GM19239 (cell line): ENCODE measurements at regions not wholly inside any gene's neighbourhood (a gene's known extent, or its start where the extent isn't known, plus 50 kb on each side); places are given as distances from the start of the nearest gene placed in this dataset.

ENCODE experiments used
- DNase-seq: peaks from one replicate; pipeline ENCODE4 v3.0.0; 2011; ENCODE audit warnings: low spot score; ENCODE audit not compliant: insufficient read length
- FAIRE-seq: peaks from 2 replicates; lab custom pipeline; 2011; peaks lifted over from hg19 to GRCh38; lab: Jason Lieb, UNC

DNA sequence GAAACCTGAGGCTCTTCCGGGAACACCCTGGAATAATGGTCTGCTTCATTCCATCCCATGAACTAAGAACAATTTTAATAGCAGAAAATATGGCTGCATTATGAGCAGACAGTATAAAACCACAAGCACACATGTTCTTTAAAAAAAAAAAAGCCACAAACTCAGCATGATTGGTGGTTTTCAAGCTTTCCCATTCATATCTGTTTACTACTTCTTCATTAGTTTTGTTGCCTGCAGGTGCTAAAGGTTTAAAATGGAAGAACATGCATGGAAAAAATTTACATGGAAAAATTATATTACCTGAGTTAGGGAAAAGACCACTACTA, 137.9 kb upstream of the HES1 start:
- no peak for DNase-seq
- FAIRE-seq = no peak

DNA sequence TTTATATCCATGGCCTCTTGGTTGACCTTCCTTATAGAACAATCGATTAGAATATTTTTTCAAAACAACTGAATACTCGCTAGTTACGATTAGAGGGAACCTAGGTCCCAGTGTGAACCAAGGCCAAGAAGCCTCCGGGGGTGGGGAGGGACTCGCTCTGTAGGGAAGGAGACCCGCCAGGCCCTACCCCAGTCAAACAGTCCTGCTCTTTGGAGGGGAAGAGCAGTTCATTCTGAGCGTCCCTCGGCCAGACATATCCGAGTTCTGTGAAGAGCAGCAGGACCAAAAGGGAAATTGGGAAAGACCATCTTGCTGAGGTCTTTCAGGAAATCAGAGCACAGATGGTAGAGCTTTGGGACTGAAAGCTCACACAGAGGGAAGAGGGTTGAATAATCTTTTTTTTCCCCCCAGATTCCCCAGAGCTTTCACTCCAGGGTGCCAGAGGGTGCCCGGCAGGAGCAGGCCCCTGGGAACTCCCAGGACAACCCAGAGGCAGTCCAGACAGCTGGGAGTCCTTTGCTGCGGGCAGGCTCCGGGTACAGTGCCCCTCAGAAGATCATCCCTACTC, 137.2 kb upstream of the HES1 start:
- DNase-seq (no peak), FAIRE-seq (no peak)

DNA sequence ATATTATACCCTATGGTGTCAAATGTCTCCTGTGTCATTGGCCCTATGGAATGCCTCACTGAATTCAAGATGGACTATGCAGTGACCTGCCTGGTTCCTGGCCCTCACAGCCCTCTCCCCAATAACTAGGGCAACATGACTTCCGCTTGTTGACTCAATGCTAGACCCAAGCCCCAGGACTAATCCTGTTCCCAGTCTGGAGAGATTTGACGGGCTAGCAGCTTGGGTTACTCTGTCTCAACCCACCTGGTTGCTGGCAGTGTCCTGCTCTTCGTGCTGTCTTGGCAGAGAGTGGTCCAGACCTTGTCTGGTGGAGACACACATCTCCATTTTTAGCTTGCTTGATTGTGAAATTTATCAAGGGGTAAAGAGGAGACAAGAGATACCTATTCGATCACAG, 135.8 kb upstream of the HES1 start:
- DNase-seq = no peak
- no peak for FAIRE-seq

DNA sequence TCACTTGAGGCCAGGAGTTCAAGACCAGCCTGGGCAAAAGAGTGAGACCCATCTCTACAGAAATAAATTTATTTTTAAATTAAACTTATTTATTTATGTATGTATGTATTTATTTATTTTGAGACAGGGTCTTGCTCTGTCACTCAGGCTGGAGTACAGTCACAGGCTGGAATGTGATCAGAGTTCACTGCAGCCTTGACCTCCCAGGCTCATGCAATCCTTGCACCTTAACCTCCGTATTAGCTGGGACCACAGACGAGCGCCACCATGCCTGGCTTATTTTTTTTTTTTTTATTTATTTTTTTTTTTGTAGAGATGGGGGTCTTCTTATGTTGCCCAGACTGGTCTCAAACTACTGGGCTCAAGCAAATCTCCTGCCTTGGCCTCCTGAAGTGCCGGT, 135.2 kb upstream of the HES1 start:
- DNase-seq = no peak
- no peak for FAIRE-seq

DNA sequence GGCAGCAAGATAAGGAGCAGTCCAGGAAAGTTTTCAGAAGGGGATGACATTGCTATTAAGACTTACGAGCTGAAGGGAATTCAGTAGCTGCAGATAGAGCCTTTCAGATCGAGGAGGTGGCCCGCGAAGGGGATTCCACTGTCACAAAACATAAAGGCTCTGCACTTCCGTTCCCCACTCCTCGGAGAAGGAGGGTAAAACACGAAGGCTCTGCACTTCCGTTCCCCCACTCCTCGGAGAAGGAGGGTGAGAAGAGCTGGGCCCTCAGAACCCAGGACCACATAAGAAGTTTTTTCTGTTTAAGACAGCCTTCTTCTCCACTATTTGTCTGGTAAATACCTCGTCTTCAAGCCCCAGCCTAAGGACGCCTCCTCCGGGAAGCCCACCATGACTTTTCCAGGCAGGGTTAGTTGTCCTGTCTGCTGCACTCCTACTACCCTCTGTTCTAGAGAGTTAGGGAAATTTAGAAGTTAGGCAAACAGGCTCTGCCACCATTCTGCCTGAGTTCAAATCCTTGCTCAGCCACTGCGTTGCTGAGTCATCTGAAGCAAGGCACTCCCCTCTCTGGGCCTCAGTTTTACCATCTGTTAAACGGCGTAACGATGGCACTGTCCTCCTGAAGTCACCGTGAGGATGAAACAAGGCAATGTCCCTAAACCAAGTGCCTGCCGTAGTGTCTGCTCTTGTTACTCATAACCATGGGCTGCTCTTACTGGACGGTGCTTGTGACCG, 134.1 kb upstream of the HES1 start:
- FAIRE-seq (no peak), DNase-seq (no peak)

DNA sequence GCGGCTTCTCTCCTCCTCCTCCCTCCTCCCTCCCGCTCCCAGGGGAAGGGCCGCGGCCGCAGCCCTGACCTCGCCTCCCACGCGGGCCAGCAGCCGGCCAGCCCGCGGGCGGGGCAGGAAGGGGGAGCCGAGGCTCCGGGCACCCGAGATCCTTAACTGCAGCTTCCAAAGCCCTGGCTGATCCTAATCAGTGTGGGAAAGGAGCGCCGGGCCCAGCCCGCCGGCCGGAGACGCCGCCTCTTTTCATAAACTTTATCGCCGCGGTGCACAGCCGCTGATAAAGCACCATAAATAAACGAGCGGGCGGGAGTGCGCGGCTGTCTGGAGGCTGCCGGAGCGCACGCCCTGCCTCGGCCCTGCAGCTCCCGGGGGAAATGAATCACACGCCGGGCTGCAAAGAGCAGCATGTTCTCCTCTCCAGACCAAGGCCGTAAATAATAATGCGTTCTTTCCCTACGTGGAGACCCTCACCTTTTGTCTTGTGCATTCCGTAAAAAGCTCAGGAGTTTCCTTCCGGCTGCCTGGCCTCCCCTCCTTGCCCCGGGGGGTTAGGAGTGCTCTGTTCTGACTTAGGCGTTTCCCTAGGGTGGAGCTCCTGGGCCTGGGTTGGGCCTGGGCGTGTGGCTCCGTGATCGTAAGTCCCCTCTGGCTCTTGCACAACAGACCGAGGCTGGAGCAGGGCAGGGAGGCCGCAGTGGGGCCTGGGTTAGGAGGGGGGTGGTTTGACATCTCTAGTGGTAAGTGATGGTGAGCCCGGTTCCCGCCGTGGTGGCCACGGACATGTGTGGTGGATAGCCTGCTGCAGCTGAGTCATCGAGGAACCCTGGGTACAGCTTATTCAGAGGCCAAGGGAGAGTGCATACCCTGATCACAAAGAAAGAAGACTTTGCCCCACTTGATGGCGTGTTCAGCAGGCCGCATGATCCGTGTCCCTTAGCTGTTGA, 132.6 kb upstream of the HES1 start:
- FAIRE-seq = peak; percentile 42
- DNase-seq = peak; percentile 47

DNA sequence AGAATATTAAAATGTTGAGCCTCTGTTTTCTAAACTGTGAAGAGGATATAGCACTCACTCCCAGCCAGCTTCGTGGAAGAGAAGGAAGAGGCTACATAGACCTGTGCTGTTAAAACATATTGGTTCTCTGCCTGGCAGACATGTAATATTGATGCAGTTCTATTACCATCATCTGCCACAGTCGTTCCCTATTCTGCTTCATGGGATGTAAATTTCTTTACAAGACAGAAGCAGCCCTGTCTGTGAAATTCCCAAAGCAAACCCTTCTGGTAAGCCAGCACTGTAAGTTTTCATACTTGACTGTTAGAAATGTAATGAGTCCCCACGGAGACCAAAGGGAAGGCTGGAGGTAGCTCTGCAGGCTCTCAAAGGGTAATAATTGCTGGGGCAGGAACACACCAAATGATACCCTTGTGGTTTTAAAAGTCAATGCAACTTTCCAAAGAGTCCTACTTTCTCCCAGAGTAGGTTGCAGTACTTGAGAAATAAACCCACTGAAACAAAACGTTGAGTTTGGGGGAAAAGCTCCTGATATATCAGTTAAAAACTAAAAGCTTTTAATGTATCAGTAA, 129.9 kb upstream of the HES1 start:
- FAIRE-seq = no peak
- no peak for DNase-seq

DNA sequence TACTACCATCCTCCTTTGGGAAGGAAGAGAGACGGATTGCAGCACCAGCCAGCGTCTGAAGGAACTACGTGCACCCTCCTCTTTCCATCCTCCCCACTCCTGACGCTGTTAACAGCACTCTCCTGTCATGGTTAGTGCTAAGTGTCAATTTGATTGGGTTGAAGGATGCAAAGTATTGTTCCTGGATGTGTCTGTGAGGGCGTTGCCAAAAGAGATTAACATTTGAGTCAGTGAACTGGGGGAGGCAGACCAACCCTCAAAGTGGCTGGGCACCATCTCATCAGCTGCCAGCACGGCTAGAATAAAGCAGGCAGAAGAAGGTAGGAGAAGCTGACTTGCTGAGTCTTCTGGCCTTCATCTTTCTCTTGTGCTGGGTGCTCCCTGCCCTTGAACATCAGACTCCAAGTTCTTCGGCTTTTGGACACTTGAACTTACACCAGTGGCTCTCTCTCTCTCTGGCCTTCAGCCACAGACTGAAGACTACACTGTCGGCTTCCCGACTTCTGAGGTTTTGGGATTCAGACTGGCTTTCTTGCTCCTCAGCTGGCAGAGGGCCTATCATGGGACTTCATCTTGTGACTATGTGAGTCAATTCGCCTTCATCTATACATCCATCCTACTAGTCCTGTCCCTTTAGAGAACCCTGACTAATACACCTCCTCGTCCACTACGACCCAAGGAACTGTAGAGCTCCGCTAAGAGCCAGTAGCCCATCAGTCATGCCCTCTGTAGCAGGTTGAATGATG, 128.2 kb upstream of the HES1 start:
- DNase-seq = no peak
- FAIRE-seq = no peak

DNA sequence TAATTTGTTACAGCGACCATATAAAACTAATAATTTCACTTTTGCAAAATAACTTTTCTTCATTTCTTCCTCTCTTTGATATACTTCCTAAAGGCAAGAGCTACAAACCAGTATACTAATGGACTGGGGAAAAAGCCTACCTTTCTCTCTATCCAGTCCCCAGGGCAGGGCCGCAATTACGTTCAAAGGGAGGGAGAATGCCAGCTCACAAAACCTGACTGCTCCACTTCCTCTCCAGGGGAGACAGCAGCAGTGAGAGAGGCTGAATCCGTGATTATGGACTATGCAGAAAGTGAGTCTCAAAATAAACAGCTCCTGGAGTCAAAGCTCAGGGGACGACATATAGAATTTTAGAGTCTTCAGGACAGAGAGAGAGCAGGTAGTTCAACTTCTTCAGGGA, 126.9 kb upstream of the HES1 start:
- DNase-seq (no peak), FAIRE-seq (no peak)

DNA sequence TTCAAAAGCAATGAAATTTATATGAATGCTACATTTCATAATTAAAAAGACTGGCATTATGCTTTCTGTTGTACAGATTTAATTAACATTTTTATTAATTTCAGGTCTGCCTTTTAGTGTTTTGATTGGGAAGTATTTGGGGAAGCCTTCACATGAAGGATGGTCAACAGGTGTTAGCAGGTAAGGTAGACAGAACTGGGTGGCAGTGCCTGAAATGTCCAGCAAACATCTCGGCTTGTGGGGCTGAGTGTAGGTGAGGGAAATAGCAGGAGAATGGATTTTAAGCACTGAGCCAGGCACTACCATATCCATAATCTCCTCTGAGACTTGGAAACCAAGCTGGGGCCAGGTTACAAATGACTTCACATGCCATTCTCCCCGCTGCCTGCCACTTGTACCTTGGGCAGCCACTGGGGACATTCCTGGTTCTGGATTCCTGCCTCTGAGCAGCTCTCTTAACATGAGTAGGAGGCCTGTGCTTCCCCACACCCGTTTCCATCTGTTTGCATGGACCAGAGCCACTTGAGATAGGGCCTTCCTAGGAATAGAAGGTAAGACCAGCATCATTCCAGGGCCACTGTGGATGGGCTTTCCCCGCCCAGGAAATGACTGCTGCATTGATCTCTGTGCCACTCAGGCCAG, 125.9 kb upstream of the HES1 start:
- FAIRE-seq = no peak
- no peak for DNase-seq

DNA sequence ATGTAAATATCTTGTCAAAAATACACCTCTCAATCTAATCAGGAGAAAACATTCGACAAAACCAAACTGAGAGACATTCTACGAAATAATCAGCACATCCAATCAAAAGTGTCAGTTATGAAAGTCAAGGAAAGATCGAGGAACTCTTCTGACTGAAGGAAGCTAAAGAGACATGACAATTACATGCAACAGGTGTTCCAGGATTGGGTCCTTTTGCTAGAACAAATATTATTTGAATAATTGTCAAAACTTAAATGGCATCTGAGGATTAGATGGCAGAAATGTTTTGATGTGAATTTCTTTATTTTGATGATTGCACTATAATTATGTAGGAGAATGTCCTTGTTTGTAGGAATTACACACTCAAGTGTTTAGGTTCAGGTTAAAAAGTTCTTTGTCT, 124.1 kb upstream of the HES1 start:
- DNase-seq (no peak), FAIRE-seq (no peak)

DNA sequence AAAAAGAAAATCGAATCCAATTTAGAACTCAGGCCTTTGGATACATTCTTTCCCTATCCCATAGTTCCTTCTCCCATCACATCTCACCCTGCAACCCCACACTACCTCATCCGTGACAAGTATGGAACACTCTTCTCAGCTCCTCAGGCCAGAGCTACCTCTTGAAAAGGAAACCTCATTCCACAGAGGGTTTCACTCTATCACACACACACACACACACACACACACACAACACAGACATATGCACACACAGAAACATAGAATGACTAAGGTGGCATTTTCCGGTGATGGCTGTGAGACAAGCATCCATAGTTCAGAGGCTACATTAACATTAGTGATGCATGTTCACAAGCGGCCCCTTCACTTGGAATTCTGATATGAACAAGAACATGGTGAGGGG, 122.0 kb upstream of the HES1 start:
- no peak for FAIRE-seq
- no peak for DNase-seq

DNA sequence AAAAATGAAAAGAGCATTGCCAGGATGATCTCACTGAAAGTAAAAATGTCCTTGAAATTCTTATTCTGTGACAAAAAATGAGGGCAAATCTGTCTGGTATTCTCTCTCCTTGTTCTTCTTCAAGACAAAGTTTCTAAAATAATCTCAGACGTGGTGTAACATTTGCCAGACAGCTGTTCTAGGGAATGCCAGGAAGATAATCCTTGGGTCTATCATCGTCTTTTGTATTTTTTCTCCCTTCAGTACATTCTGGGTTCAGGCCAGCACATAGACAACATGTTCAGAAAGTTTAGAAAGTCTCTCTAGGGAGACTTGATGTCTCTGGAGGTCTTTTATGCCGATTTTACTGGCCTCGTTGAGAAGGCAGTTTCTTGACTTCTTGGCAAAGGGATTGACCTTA, 121.2 kb upstream of the HES1 start:
- DNase-seq (no peak), FAIRE-seq (no peak)

DNA sequence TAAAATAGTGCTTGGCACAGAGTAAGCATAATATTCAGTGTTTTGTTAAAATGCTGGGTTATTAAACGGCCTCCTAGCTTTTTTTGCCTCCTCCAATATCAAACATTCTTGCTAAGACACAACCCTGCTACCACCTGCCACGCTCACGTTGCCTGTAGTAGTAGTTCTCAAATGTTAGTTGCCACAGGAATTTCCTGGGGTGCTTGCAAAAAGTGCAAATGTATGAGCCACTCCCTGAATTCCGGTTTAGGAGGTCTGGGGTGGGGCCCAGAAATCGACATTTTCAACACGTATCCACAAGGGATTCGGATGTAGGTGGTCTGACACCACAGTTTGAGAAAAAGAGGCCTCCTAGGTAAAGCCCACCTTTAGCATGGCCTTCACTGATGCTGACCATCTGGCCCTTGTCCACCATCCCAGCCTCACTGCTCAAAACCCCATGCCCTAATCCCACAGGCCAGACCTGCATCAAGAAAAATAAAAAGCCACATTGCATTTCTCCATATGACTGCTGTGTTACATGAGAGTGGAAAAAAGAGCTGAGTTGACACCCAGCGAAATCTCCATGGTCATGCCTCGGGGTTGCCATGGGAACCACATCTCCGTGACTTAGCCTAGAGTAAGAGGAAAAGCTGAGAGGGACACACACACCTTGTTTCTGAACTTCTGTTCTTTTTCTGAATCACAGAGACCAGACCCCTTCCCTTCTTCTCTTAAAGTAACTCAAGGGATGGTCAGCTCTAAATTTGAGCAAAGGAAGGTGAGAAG, 116.4 kb upstream of the HES1 start:
- no peak for FAIRE-seq
- no peak for DNase-seq

DNA sequence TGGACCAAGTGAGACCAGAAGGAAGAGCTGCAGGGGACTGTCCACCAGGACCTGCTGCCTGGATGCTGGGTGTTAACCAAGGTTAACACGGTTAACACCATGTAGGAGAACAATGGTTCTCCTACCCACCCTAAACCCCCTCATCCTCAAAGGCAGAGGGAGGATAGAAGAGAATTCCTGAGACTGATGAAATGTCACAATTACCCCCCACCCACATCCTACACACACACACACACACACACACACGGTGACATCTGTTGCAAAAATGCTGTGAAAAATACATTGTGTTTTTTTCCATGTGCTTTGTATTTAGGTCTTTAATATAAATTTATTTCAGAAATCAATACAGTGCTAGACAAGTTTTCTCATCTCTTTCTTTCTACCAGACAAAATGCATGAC, 113.9 kb upstream of the HES1 start:
- no peak for FAIRE-seq

DNA sequence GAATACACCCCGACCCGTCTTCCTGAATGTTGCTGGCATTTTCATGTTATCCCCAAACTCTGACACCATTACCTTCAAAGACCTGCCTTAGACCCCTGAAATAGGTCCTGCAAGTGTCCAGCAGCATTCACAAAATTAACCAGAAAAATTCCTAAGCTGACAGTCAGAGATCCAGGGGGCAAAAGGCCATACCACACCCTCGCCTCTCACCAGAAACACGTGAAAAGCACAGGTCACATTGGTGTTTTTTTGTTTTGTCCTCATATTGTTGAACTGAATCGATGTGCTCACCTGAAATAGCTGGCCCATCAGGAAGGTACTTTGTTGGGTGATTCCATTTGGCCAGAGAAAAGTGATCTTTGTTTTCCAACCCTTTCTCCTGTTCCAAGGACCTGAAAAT, 113.1 kb upstream of the HES1 start:
- FAIRE-seq = no peak
- DNase-seq = no peak

More for the DNA sequence above, 113.9 kb upstream of the HES1 start:
- DNase-seq = no peak

DNA sequence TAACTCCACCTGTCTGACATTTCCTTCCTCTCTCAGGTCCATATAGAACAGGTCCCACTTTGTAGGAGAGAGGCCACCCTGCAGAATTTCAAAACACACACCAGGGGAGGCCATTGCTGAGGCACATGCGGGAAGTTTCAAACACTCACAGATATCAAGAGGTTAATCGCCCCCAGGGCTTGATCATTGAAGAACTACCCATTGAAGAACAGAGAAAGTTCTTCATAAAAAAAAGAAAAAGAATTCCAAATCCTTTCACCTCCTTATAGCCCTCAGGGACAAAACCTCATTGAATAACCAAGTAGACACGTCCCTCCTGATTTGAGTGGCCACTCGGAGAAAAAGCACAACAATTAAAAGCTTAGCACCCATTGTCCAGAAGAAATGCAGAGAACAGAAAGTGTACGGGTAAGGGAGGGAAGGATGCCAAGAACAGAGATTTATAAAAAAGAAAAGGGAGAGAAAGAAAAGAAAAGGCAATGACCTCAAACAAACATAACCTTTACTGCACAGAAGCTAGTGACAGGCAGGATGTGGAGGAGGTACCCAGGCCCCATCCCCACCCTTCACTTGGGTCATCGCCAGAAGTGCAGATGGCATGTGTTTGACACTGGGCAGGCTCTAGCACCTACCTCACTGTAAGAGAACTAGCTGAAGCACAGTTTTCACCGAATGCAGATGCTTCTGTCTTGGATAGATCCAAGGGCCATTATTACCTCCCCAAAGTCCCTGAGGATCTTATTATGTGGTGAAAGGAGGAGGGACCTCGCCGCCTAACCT, 112.3 kb upstream of the HES1 start:
- no peak for FAIRE-seq
- no peak for DNase-seq

DNA sequence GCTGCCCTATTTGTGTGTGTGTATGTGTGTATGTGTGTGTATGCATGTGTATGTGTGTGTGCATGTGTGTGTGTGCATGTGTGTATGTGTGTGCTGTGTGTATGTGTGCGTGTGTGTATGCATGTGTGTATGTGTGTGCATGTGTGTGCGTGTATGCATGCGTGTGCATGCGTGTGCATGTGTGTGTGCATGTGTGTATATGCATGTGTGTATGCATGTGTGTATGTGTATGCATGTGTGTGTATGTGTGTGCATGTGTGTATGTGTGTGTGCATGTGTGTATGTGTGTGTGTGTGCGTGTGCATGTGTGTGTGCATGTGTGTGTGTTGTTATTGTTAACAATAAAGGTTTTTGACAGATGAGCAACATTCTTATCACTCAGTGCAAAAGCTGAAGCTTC, 110.8 kb upstream of the HES1 start:
- no peak for DNase-seq
- no peak for FAIRE-seq
